22Rv1 (cell line): ENCODE measurements at regions not wholly inside any gene's neighbourhood (a gene's known extent, or its start where the extent isn't known, plus 50 kb on each side); places are given as distances from the start of the nearest gene placed in this dataset.
A peak's percentile ranks its signal among the peaks of the same experiment; 100 is the strongest.

Experiments
- CTCF ChIP-seq: fragments of 450-650 bp; IDR thresholded peaks from 2 replicates; pipeline ENCODE4 v1.5.1; 2017; ENCODE audit warnings: mild to moderate bottlenecking
- ZFX ChIP-seq: fragments of 450-650 bp; IDR thresholded peaks from 2 replicates; pipeline ENCODE4 v1.6.1; 2017; ENCODE audit warnings: antibody characterized with exemption, borderline replicate concordance

- peak; percentile 89 for TF ChIP-seq CTCF
- no peak for TF ChIP-seq ZFX
Observed at GRCh38 chr1:5509664-5510452, 482.4 kb downstream of the NPHP4 start.
